Thyroid gland (tissue), 4 donors: ENCODE measurements at regions not wholly inside any gene's neighbourhood (a gene's known extent, or its start where the extent isn't known, plus 50 kb on each side); places are given as distances from the start of the nearest gene placed in this dataset.

Experiments used
- DNase-seq, 2 donors: peaks; one replicate each; pipeline ENCODE4 v3.0.0-alpha.2; 2019
- H3K27ac ChIP-seq, 3 donors: fragments of 200-600 bp; sonication (generic); 1 replicate in 2 of 3; 2 replicates in 1 of 3; pipeline ENCODE4 v1.5.1; 2016 to 2019; ENCODE audit warnings: mild to moderate bottlenecking in 1 of 3, moderate library complexity in 1 of 3
- H3K27me3 ChIP-seq: fragments of 200-600 bp; sonication (generic); one replicate; pipeline ENCODE4 v1.5.1; 2019
- H3K36me3 ChIP-seq, 2 donors: fragments of 200-600 bp; sonication (generic); one replicate each; pipeline ENCODE4 v1.5.1; 2016 to 2019
- H3K4me1 ChIP-seq, 2 donors: fragments of 200-600 bp; sonication (generic); one replicate each; pipeline ENCODE4 v1.5.1; 2017 to 2019
- H3K4me3 ChIP-seq, 3 donors: fragments of 200-600 bp; sonication (generic); replicated peaks in 1 of 3; 1 replicate in 2 of 3; 2 replicates in 1 of 3; pipeline ENCODE4 v1.5.1; 2016; ENCODE audit warnings: mild to moderate bottlenecking in 1 of 3
- H3K9me3 ChIP-seq: fragments of 200-600 bp; sonication (generic); one replicate; pipeline ENCODE4 v1.5.1; 2017
- POLR2A ChIP-seq, 2 donors: fragments of 450-650 bp; IDR thresholded peaks; one replicate each; pipeline ENCODE4 v1.6.1; 2017; ENCODE audit warnings: antibody characterized with exemption in 2 of 2, mild to moderate bottlenecking in 2 of 2, moderate library complexity in 1 of 2
- WGBS, 2 donors: methylation state at CpG; one replicate each; pipeline ENCODE4 v1.1.5; 2017; 5-methylcytosine and 5-hydroxymethylcytosine counted together
- intact Hi-C: fragments of 100-400 bp; cut with DNase I; formaldehyde crosslinking; loops from one replicate; pipeline ENCODE4 v1.15.1; 2023
- TF ChIP-seq, protein P1 (sequence below), 6 experiments: fragments of 200-600 bp in 3 of 6; fragments of 450-650 bp in 3 of 6; sonication (generic) in 3 of 6; IDR thresholded peaks; one replicate each; pipeline ENCODE4 v1.5.1; 2016 to 2019; ENCODE audit warnings: antibody characterized with exemption in 6 of 6, mild to moderate bottlenecking in 2 of 6, inconsistent platforms in 1 of 6, moderate library complexity in 1 of 6

DNA sequence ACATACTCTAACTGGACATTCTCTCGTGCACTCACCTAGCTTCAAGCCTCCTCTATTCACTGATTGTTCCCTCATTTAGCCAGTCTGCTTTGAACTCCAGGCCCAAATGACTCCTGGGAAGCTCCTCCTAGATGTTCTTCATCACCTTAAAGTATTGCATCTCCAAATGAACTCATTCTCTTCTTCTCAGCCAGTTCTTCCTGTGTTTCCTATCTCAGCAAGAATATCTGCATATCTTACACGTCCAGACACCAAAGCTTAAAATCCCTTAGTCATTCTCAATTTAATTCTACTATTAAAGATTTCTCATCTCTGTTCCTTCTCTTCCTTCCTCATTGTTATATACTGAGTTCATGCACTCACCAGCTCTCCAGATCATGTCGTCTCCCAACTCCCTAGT lies 118.6 kb upstream of the DAB2 start:
- intact Hi-C loops = no loop called here
- no peaks in the 10 kb centered on the region for H3K36me3 ChIP-seq
- 75 to 83% methylated on average over 3 of the region's 3 CpGs for WGBS, 2 donors
- no peak overlapping the region for H3K27ac ChIP-seq
- TF ChIP-seq POLR2A (IDR thresholded peaks at IDR 0.05) = no peak
- TF ChIP-seq, protein P1, sequence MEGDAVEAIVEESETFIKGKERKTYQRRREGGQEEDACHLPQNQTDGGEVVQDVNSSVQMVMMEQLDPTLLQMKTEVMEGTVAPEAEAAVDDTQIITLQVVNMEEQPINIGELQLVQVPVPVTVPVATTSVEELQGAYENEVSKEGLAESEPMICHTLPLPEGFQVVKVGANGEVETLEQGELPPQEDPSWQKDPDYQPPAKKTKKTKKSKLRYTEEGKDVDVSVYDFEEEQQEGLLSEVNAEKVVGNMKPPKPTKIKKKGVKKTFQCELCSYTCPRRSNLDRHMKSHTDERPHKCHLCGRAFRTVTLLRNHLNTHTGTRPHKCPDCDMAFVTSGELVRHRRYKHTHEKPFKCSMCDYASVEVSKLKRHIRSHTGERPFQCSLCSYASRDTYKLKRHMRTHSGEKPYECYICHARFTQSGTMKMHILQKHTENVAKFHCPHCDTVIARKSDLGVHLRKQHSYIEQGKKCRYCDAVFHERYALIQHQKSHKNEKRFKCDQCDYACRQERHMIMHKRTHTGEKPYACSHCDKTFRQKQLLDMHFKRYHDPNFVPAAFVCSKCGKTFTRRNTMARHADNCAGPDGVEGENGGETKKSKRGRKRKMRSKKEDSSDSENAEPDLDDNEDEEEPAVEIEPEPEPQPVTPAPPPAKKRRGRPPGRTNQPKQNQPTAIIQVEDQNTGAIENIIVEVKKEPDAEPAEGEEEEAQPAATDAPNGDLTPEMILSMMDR (IDR thresholded peaks at IDR 0.05) = no peak
- H3K27me3 ChIP-seq = no peaks in the 10 kb centered on the region
- H3K9me3 ChIP-seq = no peaks in the 10 kb centered on the region
- peaks cover 0 to 8% of the 10 kb centered on the region in 2 donors for H3K4me1 ChIP-seq
- no peak overlapping the region for H3K4me3 ChIP-seq
- DNase-seq = no peak

DNA sequence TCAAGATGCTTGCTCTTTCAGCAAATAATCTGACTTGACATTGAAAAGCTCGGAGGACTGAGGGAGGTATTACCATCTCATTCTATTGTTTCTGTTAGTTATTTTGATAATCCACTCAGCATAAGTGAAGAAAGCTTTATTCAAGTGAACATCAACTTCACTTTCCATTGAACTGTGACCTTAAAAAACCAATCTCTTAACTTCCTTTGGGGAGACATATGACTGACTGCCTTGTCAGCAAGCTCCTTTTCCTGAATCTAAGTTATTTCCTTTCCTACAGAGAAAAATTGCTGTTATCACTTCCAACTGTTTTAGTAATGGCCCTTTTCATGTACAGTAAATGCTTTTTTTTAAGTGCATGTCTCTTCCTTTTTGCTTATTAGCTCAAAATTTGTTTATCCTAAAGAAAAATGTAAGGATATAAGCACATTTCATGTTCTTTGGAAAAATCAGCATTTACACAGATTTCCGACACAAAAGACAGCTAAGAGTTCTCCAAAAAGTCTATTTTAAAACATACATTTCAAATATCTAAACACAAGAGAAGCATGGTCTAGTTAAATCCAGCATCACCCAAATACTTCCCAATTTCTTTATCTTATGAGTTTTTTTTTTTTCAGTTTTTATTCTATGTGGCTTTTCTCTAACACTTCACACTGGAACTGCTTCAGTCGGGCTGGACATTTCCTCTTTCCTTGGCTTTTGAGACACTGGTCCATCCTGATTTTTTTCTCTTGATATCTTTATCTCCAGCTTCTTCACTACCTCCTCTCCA lies 117.9 kb upstream of the DAB2 start:
- H3K4me1 ChIP-seq = peaks cover 0 to 8% of the 10 kb centered on the region in 2 donors
- H3K36me3 ChIP-seq = no peaks in the 10 kb centered on the region
- DNase-seq = no peak
- 55 to 61% methylated on average over 3 of the region's 3 CpGs for WGBS, 2 donors
- TF ChIP-seq, protein P1 (IDR thresholded peaks at IDR 0.05) = no peak
- no peak for TF ChIP-seq POLR2A (IDR thresholded peaks at IDR 0.05)
- no peak overlapping the region for H3K27ac ChIP-seq
- no peaks in the 10 kb centered on the region for H3K9me3 ChIP-seq
- no peaks in the 10 kb centered on the region for H3K27me3 ChIP-seq
- intact Hi-C loops = no loop called here
- H3K4me3 ChIP-seq = no peak overlapping the region

DNA sequence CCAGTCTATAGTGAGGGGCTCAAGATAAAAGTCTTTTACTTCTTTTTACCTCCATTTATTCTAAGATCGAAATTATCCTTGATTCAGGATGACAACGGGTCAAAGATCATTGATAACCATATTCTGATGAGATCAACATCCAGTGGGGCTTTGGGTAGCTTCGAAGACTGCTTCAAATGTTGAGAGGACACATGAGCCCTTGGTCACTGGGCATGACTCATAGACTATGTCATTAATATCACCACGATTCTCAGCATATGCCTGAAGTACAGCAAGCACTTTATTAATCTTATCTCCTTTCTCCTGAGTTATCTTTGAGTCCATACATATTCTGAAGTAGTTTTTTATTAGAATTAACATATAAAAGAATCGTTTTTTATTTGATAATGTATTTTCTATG lies 117.1 kb upstream of the DAB2 start:
- intact Hi-C loops = no loop called here
- no peak for TF ChIP-seq POLR2A (IDR thresholded peaks at IDR 0.05)
- TF ChIP-seq, protein P1 (IDR thresholded peaks at IDR 0.05) = no peak
- H3K27ac ChIP-seq = no peak overlapping the region
- no peaks in the 10 kb centered on the region for H3K27me3 ChIP-seq
- H3K36me3 ChIP-seq = no peaks in the 10 kb centered on the region
- no peak for DNase-seq
- no peak overlapping the region for H3K4me3 ChIP-seq
- WGBS, 2 donors = 89 to 94% methylated on average over 5 of the region's 5 CpGs
- peaks cover 0 to 8% of the 10 kb centered on the region in 2 donors for H3K4me1 ChIP-seq
- H3K9me3 ChIP-seq = no peaks in the 10 kb centered on the region

DNA sequence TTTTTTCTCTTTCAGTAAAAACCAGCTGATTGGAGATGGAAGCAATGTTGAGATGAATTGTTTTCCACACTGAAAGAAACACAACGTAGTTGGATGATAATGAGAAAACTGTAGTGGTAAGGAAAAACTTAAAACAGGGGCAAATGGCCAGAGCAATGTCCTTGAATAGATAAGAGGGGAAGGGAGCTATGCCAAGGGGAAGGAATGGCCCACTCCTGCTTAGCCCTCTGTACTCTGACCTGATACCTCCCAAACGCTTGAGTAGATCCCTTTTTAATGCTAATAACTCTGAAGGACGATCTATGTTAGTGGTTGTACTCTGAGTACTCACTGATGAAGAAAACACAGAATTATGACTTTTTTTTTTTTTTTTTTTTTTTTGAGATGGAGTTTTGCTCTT lies 114.7 kb upstream of the DAB2 start:
- H3K27ac ChIP-seq = no peak overlapping the region
- no peaks in the 10 kb centered on the region for H3K27me3 ChIP-seq
- intact Hi-C loops = no loop called here
- TF ChIP-seq, protein P1 (IDR thresholded peaks at IDR 0.05) = no peak
- TF ChIP-seq POLR2A (IDR thresholded peaks at IDR 0.05) = no peak
- no peaks in the 10 kb centered on the region for H3K36me3 ChIP-seq
- H3K4me1 ChIP-seq = peaks cover 0 to 8% of the 10 kb centered on the region in 2 donors
- WGBS, 2 donors = 26 to 34% methylated on average over 3 of the region's 3 CpGs
- H3K4me3 ChIP-seq = no peak overlapping the region
- no peaks in the 10 kb centered on the region for H3K9me3 ChIP-seq
- DNase-seq = no peak

DNA sequence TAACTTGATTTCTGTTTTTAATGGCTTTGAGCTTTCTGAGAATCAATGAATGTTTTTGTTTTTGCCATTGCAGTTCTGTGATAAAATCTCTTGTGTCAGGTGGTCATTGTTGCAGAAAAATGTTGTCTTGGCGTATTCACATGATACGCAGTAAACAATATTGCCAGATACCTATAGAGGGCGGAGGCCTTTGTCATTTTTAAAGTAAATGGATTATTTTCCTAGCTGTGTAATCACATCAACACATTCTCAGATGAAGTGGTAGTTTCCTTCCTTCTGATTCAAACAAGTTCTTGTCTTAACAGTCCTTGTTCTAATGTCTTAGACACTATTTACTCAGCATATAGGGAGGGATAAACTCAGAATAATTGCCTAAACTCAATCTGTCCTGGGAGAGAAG lies 109.9 kb upstream of the DAB2 start:
- Histone ChIP-seq H3K4me1 (no peaks in the 10 kb centered on the region), H3K4me3 (no peak overlapping the region), H3K27ac (no peak overlapping the region), H3K27me3 (no peaks in the 10 kb centered on the region), H3K36me3 (no peaks in the 10 kb centered on the region), H3K9me3 (no peaks in the 10 kb centered on the region)
- no peak for DNase-seq
- no peak for TF ChIP-seq POLR2A (IDR thresholded peaks at IDR 0.05)
- TF ChIP-seq, protein P1 (IDR thresholded peaks at IDR 0.05) = no peak
- intact Hi-C loops = no loop called here
- 95% methylated on average over 3 of the region's 3 CpGs for WGBS, 2 donors
